Hematopoietic multipotent progenitor cell treated with erythropoietin and hydrocortisone succinate and interleukin-3 and kit ligand, for 15 days (in vitro differentiated cells): ENCODE measurements at regions not wholly inside any gene's neighbourhood (a gene's known extent, or its start where the extent isn't known, plus 50 kb on each side); places are given as distances from the start of the nearest gene placed in this dataset.
"Not testable (repeated sequence)": the region's sequence is repeated elsewhere in the genome, so short reads cannot be mapped to it uniquely, and the experiment has no call there.

Experiments used
- DNase-seq: peaks from one replicate; pipeline ENCODE4 v3.0.0-alpha.2; 2015; ENCODE audit warnings: low spot score

DNA sequence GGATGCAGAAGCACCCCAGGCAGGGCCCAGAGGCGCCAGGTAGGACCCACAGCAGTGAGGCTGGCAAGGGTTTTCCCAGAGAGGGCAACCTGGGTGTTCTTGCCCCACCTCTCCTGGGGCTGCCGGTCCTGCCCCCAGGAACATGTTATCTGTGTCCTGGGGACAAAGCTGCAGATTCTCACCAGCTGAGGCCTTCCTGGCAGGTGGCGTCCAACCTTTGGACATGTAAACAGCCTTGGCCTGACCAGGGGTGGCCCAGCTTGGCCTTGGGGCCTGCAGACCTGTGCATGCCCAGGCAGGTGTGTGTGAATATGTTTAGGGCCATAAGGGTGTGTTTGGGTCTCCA is 101.8 kb upstream of the LARP1 start:
- peak; percentile 63 for DNase-seq

DNA sequence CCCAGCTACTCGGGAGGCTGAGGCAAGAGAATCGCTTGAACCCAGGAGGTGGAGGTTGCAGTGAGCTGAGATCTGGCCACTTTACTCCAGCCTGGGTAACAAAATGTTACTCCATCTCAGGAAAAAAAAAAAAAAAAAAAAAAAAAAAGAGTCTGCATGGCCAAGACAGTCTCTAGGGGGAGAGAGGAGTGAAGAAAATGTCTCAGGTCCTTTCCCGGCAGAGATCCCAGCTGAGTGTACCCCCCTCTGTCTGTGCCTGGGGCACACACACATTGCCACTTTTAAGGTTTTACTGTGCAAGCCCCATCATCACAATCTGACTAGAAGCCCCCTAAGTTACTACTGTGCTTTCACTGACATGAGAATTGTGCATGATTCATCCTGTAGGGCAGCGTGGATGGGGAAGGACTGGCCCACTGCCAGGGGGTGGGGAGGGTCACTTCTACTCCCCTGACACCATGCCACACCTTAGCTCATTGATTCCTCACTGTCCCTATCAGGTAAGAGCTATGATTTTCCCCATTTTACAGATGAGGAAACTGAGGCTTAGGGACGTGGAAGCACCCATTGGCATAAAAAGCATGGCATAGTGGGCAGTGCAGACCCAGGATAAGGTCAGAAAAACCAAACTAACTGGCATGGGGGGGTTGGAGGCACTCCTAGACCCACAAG is 102.3 kb upstream of the LARP1 start:
- DNase-seq, result peak; percentile 62

DNA sequence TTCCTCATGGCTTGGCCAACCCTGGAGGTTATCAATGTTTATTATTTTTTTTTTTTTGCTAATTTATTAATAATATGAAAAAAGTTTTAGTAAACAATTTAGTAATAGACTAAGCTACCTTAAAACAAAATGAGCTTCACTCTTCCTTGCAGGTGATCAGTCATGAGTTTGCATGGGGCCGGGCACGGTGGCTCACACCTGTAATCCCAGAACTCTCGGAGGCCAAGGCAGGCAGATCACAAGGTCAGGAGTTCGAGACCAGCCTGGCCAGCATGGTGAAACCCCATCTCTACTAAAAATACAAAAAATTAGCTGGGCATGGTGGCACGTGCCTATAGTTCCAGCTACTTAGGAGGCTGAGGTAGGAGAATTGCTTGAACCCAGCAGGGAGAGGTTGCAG is 103.4 kb upstream of the LARP1 start:
- DNase-seq, result not testable (repeated sequence)

DNA sequence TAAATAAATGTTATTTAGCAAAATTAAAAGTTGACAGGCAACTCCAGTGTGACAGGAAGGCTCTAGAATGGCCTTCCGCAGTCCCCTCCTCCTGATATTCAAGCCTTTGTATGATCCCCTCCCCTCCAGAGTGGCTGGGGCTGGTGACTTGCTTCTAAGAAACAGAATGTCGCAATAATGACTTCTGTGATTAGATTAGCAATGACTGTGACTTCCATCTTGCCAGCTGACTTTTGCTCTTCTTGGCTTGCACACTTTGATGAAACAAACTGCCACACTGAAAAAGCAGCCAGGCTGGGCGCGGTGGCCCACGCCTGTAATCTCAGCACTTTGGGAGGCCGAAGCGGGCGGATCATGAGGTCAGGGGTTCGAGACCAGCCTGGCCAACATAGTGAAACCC is 106.5 kb upstream of the LARP1 start:
- peak; percentile 78 for DNase-seq

DNA sequence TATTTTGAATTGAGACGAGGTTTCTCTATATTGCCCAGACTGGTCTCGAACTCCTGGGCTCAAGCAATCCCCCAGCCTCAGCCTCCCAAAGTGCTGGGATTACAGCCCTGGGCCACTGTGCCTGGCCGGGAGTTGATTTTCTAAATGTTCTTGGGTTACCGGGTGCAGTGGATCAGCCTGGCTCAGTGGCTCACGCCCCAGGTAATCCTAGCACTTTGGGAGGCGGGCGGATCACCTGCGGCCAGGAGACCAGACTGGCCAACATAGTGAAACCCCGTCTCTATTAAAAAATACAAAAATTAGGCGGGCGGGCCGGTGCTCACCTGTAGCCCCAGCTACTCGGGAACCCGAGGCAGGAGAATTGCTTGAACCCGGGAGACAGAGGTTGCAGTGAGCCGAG is 106.9 kb upstream of the LARP1 start:
- no peak for DNase-seq

DNA sequence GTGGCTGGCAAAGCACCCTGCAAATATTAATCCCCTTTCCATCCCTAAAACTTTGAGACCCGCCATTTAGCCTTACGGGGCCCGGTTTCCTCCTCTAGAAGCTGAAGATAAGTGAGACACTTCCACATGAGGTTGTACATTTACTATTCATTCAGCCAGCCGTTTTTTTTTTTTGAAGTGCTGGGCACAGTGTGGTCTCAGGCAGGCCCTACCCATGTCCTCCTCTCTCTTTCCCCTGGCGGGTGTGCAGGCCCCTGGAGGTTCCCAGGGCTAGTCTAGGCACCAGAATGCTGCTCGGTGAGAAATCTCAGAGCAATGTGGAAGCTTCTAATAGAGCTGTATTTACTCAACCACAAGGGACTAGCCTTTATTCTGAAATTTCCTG is 107.4 kb upstream of the LARP1 start:
- DNase-seq, result no peak

DNA sequence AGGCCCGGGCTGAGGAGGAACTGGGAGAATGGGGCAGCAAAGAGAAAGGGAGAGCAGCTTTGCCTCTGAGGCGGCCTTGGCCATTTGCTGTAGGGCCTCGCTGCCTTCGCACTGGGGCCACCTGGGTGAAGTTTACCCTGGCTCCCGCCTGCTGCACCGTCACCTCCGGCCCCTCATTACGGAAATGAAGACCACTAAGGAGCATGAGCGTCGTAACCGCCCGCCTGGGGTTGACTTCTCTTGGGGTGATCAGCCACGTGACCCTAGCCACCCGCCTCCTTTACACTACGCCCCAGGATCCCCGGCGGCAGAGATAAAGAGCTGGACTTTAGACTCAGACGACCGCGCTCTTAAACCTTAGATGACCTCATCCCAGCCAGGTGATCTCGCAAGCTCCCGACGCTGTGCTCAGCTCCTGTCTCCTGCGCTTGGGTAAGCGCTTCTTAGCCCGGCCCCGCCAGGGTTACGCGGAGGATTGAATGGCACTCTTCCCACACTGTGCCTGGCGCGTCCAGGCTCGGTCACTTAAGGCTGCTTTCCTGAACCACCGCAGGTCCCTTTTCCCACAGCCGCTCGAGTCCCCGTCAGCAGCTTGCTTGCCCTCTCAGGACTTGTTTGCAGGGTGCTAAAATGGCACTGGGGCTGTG is 107.9 kb upstream of the LARP1 start:
- DNase-seq, result peak; percentile 83

DNA sequence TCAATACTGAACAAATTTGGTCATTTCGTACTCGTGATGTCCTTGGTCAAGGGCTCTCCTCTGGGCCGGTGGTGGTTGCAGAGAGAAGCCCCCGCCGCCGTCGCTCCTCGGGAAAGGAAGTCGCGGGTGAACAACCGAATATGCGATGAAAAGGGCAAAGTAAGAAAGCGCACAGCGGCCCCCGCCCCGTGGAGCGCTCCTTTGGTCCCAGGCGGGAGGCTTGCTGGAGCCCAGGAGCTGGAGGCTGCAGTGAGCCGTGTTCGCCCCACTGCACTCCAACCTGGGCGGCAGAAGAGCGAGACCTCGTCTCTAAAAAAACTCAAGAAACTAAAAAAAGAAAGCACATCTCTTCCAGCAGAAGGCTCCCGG is 108.4 kb upstream of the LARP1 start:
- no peak for DNase-seq

DNA sequence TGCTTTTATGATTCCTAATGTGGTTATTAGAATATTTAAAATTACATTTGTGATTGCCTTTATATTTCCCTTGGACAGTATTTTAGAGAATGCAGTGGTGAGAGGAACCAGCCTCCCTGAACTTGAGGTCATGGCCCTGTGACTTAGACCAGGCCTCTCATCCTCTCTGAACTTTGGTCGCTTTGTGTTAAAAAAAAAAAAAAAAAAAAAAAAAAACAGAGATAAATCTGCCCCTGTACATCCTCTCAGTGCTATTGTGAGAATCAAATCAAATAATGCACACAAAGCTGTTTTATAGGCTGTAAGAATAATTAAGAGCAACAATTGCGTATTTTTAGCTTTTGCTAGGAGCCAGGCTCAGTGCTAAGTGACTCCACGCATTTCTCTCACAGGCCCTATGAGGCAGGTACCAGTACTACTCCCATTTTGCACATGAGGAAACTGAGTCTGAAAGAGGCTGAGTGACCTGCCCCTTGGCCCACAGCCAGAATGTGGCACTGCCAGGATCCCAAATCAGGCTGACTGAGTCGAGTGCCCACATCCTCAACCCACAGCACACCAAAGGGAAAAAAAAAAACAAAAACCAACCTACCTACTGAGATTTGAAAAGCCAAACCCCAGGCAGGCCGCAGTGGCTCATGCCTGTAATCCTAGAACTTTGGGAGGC is 110.3 kb upstream of the LARP1 start:
- no peak for DNase-seq

DNA sequence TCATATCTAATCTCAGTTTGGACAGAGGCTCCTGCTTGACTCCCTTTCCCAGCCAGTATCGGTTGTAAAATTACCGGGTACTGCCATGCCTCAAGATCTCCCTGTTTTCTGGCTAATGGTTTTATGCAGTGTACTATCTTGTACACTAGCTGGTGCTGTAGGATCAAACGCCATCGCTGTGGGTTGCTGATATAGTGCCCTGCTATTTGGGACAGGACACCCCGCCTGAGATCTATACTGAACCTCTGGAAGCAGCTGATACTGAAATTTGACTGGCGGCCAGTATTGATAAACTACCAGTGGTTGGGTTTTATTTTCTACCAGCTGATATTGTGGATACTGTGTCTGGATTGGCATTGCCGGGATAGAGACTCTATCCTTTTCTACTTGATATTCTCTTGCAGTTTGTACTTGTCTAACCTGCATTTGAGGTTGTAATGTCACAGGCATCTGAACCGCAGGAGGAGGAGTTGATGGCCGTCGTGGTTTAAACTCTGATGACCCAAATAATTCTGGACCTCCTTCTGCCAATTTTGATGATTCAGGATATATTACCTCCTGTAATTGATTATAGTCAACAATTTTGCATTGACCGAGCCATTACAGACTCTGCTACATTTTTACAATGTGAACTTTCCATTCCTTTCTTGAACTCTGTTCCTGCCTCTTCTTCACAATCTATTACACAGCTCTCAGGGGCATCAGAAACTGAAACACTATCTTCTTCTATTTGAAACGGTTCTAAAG is 112.5 kb upstream of the LARP1 start:
- peak; percentile 86 for DNase-seq

DNA sequence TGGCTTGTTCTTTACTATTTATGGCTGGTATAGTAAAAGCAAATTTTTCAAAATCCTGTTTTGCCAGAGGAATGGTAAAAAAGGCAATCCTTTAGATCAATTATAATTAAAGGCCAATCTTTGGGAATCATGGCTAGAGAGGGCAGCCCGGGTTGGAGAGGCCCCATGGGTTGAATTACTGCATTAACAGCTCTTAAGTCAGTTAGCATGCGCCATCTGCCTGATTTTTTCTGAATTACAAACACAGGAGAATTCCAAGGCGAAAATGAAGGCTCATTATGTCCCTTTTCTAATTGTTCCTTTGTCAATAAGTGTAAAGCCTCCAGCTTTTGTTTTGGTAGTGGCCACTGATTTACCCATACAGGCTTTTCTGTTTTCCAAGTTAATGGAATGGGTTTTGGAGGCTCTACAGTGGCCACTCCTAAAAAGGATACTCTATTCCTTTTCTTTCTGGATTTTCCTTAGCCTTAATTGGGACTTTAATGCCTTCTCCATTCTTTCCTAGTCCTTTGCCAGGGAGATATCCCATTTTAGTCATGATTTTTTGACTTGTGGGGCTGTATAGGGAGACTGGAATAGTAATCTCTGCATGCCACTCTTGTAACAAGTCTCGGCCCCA is 114.9 kb upstream of the LARP1 start:
- DNase-seq, result peak; percentile 47

DNA sequence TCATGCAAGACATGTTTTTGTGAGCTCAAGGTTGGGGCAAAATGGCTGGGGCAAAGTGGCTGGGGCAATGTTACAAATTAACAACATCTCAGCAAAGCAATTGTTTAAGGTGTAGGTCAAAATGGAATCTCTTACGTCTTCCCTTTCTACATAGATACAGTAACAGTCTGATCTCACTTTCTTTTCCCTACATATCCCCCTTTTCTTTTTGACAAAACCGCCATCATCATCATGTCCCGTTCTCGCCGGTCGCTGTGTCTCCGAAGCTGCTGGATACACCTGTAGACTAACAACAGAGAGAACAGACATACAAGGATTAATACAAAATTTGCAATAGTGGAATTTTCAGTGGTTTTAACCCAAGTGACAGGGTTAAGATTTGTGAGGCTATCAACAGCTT is 118.4 kb upstream of the LARP1 start:
- not testable (repeated sequence) for DNase-seq

DNA sequence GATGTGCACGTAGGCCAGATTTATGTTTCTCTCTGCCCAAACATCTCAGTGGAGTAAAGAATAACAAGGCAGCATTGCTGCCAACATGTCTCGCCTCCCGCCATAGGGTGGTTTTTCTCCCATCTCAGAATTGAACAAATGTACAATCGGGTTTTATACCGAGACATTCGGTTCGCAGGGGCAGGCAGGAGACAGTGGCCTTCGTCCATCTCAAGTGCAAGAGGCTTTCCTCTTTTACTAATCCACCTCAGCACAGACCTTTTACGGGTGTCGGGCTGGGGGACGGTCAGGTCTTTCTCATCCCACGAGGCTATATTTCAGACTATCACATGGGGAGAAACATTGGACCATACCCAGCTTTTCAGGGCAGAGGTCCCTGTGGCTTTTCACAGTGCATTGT is 118.9 kb upstream of the LARP1 start:
- not testable (repeated sequence) for DNase-seq

DNA sequence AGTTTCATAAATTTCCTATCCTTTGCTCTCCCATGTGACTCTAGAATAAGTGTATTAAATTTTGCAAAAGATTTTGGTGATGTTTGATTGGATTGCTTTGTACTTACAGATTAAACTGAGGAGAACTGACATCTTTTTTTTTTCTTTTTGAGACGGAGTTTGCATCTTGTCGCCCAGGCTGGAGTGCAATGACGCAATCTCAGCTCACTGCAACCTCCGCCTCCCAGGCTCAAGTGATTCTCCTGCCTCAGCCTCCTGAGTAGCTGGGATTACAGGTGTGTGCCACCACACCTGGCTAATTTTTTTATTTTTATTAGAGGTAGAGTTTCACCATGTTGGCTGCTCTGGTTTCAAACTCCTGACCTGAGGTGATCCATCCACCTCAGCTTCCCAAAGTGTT is 121.4 kb upstream of the LARP1 start:
- DNase-seq, result not testable (repeated sequence)

DNA sequence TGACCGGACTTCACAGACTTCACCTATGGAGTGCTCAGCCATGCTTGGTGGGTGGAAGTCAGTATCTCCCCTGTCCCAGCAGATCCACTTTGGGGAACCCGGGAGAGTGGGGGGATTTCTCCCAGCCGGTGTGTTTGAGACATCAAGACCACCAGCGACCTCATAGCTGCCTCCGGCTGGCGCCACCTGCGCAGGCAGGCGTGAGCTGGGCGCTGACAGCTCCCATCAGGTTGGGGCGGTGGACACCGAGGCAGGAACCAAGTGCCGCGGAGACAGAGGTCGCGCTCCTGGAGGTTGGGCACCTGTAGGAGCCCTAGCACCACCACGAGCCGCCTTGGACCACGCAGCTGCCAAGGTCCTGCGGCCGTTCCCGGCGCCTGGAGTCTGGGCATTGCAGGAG is 124.0 kb upstream of the LARP1 start:
- DNase-seq, result no peak

DNA sequence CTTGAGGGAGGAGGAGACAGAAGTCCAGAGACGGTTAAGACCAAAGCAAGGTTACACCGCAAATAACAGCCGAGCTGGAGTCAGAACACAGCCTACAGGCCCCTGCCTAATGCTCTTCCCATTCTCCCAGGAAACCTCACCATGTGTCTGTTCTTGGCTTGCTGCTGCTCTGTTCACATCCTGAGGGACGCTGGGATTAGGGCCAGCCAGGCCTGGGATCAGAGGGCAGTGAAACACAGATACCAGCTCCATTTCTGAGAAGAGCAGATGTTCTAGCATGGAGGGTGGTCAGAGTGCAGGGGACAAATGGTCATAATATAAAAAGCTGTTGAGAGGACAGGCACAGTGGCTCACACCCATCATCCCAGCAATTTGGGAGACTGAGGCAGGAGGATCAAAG is 124.8 kb upstream of the LARP1 start:
- no peak for DNase-seq

DNA sequence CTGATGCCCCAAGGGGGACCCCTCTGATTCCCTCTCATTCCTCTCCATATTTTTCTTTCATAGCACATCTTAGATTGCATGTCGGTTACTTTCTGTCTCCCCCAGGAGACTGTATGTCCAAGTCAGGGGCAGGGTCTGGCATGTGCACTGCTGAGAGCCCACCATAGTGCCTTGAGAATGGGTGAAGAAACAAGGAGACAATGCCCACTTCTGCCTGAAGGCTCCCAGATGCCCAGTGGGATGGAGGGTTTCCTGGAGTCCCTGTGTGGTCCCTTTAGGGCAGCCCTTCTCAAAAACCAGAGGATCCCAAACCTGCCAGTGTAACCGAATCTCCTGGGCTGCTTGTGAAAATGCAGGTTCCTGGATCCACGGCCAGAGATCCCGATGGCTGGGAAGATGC is 126.5 kb upstream of the LARP1 start:
- no peak for DNase-seq

DNA sequence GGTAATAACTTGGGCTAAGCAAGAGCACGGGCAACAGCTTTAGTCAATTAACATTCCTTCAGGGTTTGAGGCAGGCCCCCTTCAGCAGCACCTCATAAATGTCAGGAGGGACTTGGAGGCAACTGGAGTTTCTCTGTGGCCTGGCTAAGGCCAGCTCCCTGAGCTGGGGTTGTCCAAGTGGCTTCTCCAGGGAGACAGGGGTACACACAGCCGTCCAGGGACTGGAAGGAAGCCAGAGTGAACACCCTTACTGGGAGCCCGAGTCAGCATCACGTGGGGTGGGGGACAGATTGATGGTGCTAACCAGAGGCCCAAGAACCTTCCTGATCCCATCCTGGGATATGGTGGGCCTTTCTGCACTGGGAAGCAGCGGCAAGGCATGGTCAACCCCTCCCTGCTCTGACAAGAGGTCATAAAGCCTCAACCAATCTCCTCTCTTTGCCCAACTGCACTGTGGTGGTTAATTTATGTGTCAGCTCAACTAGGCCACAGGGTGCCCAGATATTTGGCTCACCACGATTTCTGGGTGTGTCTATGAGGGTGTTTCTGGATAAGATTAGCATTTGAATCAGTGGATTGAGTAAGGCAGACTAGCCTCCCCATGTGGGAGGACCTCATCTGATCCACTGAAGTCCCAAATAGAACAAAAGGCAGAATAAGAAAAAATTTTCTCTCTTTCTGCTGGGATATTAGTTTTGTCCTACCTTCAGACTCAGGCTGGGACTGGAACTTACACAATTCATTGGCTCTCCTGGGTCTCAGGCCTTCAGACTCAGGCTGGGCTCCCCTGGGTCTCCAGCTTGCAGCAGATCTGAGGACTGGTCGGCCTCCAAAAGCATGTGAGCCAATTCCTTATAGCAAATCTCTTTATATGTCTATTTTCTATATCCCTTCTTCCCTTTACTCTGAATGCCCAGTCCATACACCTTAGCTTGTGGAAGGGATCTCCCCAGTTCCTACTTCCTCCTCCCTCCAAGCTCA is 127.2 kb upstream of the LARP1 start:
- no peak for DNase-seq

DNA sequence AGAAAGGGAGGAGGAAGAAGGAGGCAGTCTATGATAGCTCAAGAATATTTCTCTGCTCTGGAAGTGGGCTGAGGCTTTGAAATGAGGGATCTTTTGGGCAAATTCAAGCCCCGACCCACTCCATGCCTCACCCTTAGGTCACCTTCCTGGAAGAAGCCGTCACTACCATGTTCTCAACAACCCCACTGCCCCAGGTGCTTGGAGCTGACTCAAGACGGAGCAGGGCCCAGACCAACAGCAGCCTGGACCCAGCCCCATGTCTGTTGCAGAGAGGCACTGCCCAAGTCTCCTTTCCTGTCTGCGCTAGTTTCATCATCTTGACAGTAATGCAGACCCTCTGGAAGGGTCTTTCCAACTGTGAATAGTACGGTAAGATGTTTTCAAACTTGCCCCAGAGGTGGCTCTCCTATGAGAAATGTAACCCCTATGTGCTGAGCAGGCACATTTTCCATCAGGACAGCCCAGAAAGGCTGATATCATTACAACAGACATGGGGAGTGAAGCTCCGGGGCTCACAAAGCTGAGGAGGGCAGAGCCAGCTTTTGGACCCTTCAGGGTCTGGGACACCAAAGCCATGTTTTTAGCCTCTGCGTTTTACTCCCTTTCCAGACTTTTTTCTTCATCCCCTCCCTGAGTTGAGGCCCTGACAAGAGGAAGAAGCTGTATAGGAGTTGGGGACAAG is 128.2 kb upstream of the LARP1 start:
- DNase-seq, result no peak

DNA sequence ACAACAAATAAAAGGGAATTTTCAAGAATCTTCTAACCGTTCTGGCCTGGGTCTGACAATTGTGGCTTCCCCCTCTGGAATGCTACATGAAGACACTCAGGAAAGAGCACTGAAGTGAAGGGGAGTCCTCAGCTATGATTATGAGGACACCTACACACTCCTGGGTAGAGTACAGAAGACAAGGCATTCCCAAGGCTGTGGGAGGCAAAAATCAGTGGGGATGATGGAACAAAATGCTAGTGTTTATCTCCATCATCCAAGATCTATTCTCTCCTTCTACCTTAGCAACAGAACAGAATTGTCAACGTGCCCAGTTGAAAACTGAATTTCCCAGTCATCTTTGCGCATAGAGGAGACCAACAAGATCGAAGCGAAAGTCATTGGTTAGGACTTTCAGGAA is 130.1 kb upstream of the LARP1 start:
- DNase-seq, result no peak

DNA sequence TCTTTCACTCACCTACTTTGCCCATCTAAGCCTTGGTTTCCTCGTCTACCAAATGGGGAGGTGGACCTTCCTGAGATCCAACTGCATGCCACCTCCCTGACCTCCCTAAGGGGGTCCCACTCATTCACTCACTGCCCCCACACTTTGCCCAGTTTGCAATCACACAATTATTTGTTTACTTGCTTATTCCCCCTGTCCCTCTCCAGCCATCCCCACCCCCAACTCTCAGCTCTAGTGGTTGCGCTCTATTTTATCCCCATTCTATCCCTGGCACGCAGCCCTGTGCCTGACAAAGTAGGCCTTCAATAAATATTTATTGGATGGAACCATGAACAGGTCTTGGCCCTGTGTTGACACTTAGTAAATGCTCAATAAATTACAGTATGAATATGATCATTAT is 130.8 kb upstream of the LARP1 start:
- no peak for DNase-seq
